ENCODE measurements at regions not wholly inside any gene's neighbourhood (a gene's known extent, or its start where the extent isn't known, plus 50 kb on each side); places are given as distances from the start of the nearest gene placed in this dataset.
"Not testable (repeated sequence)": the region's sequence is repeated elsewhere in the genome, so short reads cannot be mapped to it uniquely, and the experiment has no call there.

- intact Hi-C loops (cut with DNase I), result no loop called here
- DNase-seq, result no peak
- H3K27me3 ChIP-seq, result no peaks in the 10 kb centered on the region
- no peaks in the 10 kb centered on the region for H3K4me1 ChIP-seq
- no peak for TF ChIP-seq CTCF (IDR thresholded peaks at IDR 0.05)
- TF ChIP-seq POLR2A (IDR thresholded peaks at IDR 0.05), result no peak
- ATAC-seq, result no peak
- no peak overlapping the region for H3K27ac ChIP-seq
- H3K9me3 ChIP-seq, result no peaks in the 10 kb centered on the region
- H3K4me3 ChIP-seq, result no peak overlapping the region
- no peaks in the 10 kb centered on the region for H3K36me3 ChIP-seq
- 84% methylated on average over 4 of the region's 4 CpGs for WGBS (ENCODE audit: insufficient coverage, low coverage, low lambda C conversion rate, missing lambda C conversion rate)
Observed at GRCh38 chr9:2531481-2531880, 90.1 kb upstream of the VLDLR start.

- WGBS (ENCODE audit: insufficient coverage, low coverage, low lambda C conversion rate, missing lambda C conversion rate), result 77% methylated on average over 2 of the region's 2 CpGs
- no peak for DNase-seq
- no peak overlapping the region for H3K27ac ChIP-seq
- H3K4me3 ChIP-seq, result no peak overlapping the region
- TF ChIP-seq CTCF (IDR thresholded peaks at IDR 0.05) (no peak), POLR2A (IDR thresholded peaks at IDR 0.05) (no peak)
- no peaks in the 10 kb centered on the region for H3K27me3 ChIP-seq
- H3K36me3 ChIP-seq, result no peaks in the 10 kb centered on the region
- H3K4me1 ChIP-seq, result no peaks in the 10 kb centered on the region
- intact Hi-C loops (cut with DNase I), result no loop called here
- ATAC-seq, result no peak
- H3K9me3 ChIP-seq, result no peaks in the 10 kb centered on the region
Observed at GRCh38 chr9:2536511-2536910, 85.1 kb upstream of the VLDLR start.

GRCh38 chr9:2545881-2546490 lies 75.6 kb upstream of the VLDLR start:
- ATAC-seq, result no peak
- no peaks in the 10 kb centered on the region for H3K36me3 ChIP-seq
- TF ChIP-seq CTCF (IDR thresholded peaks at IDR 0.05), result no peak
- TF ChIP-seq POLR2A (IDR thresholded peaks at IDR 0.05), result no peak
- H3K4me1 ChIP-seq, result no peaks in the 10 kb centered on the region
- H3K4me3 ChIP-seq, result no peak overlapping the region
- no peak for DNase-seq
- intact Hi-C loops (cut with DNase I), result no loop called here
- no peaks in the 10 kb centered on the region for H3K9me3 ChIP-seq
- H3K27ac ChIP-seq, result no peak overlapping the region
- 72% methylated on average over 6 of the region's 6 CpGs for WGBS (ENCODE audit: insufficient coverage, low coverage, low lambda C conversion rate, missing lambda C conversion rate)
- H3K27me3 ChIP-seq, result no peaks in the 10 kb centered on the region

GRCh38 chr9:2555899-2556600 lies 65.5 kb upstream of the VLDLR start:
- intact Hi-C loops (cut with DNase I), result not testable (repeated sequence)
- peaks cover 0 to 11% (median 0%) of the 10 kb centered on the region in 4 donors for H3K4me1 ChIP-seq
- WGBS (ENCODE audit: insufficient coverage, low coverage, low lambda C conversion rate, missing lambda C conversion rate), result 88% methylated on average over 6 of the region's 7 CpGs

GRCh38 chr9:2557693-2558092 lies 63.9 kb upstream of the VLDLR start:
- no peaks in the 10 kb centered on the region for H3K9me3 ChIP-seq
- intact Hi-C loops (cut with DNase I), result no loop called here
- H3K4me3 ChIP-seq, result no peak overlapping the region
- no peaks in the 10 kb centered on the region for H3K36me3 ChIP-seq
- H3K4me1 ChIP-seq, result peaks cover 0 to 11% (median 0%) of the 10 kb centered on the region in 4 donors
- H3K27ac ChIP-seq, result no peak overlapping the region
- ATAC-seq, result no peak
- no peak for TF ChIP-seq CTCF (IDR thresholded peaks at IDR 0.05)
- 94% methylated on average over 1 of the region's 1 CpG for WGBS (ENCODE audit: insufficient coverage, low coverage, low lambda C conversion rate, missing lambda C conversion rate)
- no peaks in the 10 kb centered on the region for H3K27me3 ChIP-seq
- DNase-seq, result no peak

More at GRCh38 chr9:2555899-2556600, 65.5 kb upstream of the VLDLR start:
- not testable (repeated sequence) for H3K27ac ChIP-seq, H3K27me3 ChIP-seq, H3K9me3 ChIP-seq, H3K4me3 ChIP-seq, DNase-seq, H3K36me3 ChIP-seq, ATAC-seq
